Right lobe of liver (tissue), 6 donors: ENCODE measurements at regions not wholly inside any gene's neighbourhood (a gene's known extent, or its start where the extent isn't known, plus 50 kb on each side); places are given as distances from the start of the nearest gene placed in this dataset.

Experiments used
- ATAC-seq, 4 donors: fragments of 200-7000 bp; cut with Tn5 transposase; one replicate each; pipeline ENCODE4 v1.9.1; 2020; ENCODE audit warnings: mild to moderate bottlenecking in 4 of 4, moderate library complexity in 4 of 4
- DNase-seq, 3 donors: peaks; one replicate each; pipeline ENCODE4 v3.0.0-alpha.2; 2020
- H3K27ac ChIP-seq, 3 donors: fragments of 200-600 bp; one replicate each; pipeline ENCODE4 v1.8.0; 2022
- H3K27me3 ChIP-seq, 2 donors: fragments of 200-600 bp; one replicate each; pipeline ENCODE4 v1.8.0; 2022
- H3K36me3 ChIP-seq, 4 donors: fragments of 200-600 bp; sonication (generic) in 1 of 4; one replicate each; pipeline versions ENCODE4 v1.5.1 to v1.8.0; 2017 to 2022; ENCODE audit warnings: control low read depth in 1 of 4
- H3K4me1 ChIP-seq, 4 donors: fragments of 200-600 bp; sonication (generic) in 1 of 4; one replicate each; pipeline versions ENCODE4 v1.5.1 to v1.8.0; 2017 to 2022; ENCODE audit warnings: control low read depth in 1 of 4
- H3K4me3 ChIP-seq, 3 donors: fragments of 200-600 bp; one replicate each; pipeline ENCODE4 v1.8.0; 2022
- H3K9me3 ChIP-seq, 4 donors: fragments of 200-600 bp; sonication (generic) in 1 of 4; one replicate each; pipeline versions ENCODE4 v1.5.1 to v1.8.0; 2017 to 2022; ENCODE audit warnings: control low read depth in 1 of 4
- CTCF ChIP-seq, 4 donors: fragments of 200-600 bp in 3 of 4; fragments of 450-650 bp in 1 of 4; IDR thresholded peaks; one replicate each; pipeline versions ENCODE4 v1.5.1 to v1.8.0; 2016 to 2022; ENCODE audit warnings: antibody characterized with exemption in 4 of 4, mild to moderate bottlenecking in 2 of 4
- POLR2A ChIP-seq: fragments of 450-650 bp; IDR thresholded peaks from one replicate; pipeline ENCODE4 v1.6.1; 2017; ENCODE audit warnings: antibody characterized with exemption, mild to moderate bottlenecking
- WGBS: methylation state at CpG from one replicate; pipeline ENCODE4 v1.1.6; 2018; ENCODE audit warnings: low coverage, low lambda C conversion rate; ENCODE audit not compliant: insufficient coverage; ENCODE audit errors: missing lambda C conversion rate; 5-methylcytosine and 5-hydroxymethylcytosine counted together
- intact Hi-C, 2 donors: fragments of 100-400 bp; cut with DNase I; formaldehyde crosslinking; loops; one replicate each; pipeline versions ENCODE4 v1.11.2 to v1.14.1; 2022
- donor health status: DM: no; HTN: yes; CAD: no.
- donor health status: DM: no; HTN: no; CAD: no.
- donor health status: DM: no; HTN: no; CAD: no.
- donor health status: DM: no; HTN: yes; CAD: no.
- donor health status: DM: no; HTN: yes; CAD: no.

- Histone ChIP-seq H3K9me3 (no peaks in the 10 kb centered on the region), H3K36me3 (no peaks in the 10 kb centered on the region), H3K27me3 (no peaks in the 10 kb centered on the region), H3K4me1 (no peaks in the 10 kb centered on the region), H3K4me3 (no peak overlapping the region), H3K27ac (no peak overlapping the region)
- intact Hi-C loops: no loop called here
- no peak for TF ChIP-seq POLR2A
- TF ChIP-seq CTCF (IDR thresholded peaks at IDR 0.05): no peak
- DNase-seq: no peak
- no peak for ATAC-seq
- 64% methylated on average over 2 of the region's 2 CpGs for WGBS
Measured at GRCh38 chr4:17065821-17066220, 167.4 kb upstream of the LDB2 start.

- 52% methylated on average over 4 of the region's 4 CpGs for WGBS
- no peak overlapping the region for H3K4me3 ChIP-seq
- ATAC-seq (no peak), DNase-seq (no peak)
- no peaks in the 10 kb centered on the region for H3K9me3 ChIP-seq
- H3K27ac ChIP-seq: no peak overlapping the region
- H3K4me1 ChIP-seq: no peaks in the 10 kb centered on the region
- H3K36me3 ChIP-seq: no peaks in the 10 kb centered on the region
- no peaks in the 10 kb centered on the region for H3K27me3 ChIP-seq
- no peak for TF ChIP-seq POLR2A
- TF ChIP-seq CTCF (IDR thresholded peaks at IDR 0.05): no peak
- intact Hi-C loops: no loop called here
Measured at GRCh38 chr4:17064959-17065358, 166.5 kb upstream of the LDB2 start.

GRCh38 chr4:17063888-17064287 is 165.4 kb upstream of the LDB2 start:
- DNase-seq: no peak
- no peak overlapping the region for H3K4me3 ChIP-seq
- no peaks in the 10 kb centered on the region for H3K36me3 ChIP-seq
- no peak for ATAC-seq
- intact Hi-C loops: no loop called here
- TF ChIP-seq POLR2A: no peak
- no peak for TF ChIP-seq CTCF (IDR thresholded peaks at IDR 0.05)
- no peaks in the 10 kb centered on the region for H3K9me3 ChIP-seq
- no peaks in the 10 kb centered on the region for H3K27me3 ChIP-seq
- no peaks in the 10 kb centered on the region for H3K4me1 ChIP-seq
- WGBS: 30% methylated on average over 3 of the region's 3 CpGs
- H3K27ac ChIP-seq: no peak overlapping the region

GRCh38 chr4:17060230-17060629 is 161.8 kb upstream of the LDB2 start:
- no peaks in the 10 kb centered on the region for H3K4me1 ChIP-seq
- TF ChIP-seq POLR2A (no peak), CTCF (IDR thresholded peaks at IDR 0.05) (no peak)
- H3K9me3 ChIP-seq: no peaks in the 10 kb centered on the region
- 65% methylated on average over 2 of the region's 4 CpGs for WGBS
- DNase-seq (no peak), ATAC-seq (no peak)
- no peak overlapping the region for H3K4me3 ChIP-seq
- intact Hi-C loops: no loop called here
- no peak overlapping the region for H3K27ac ChIP-seq
- no peaks in the 10 kb centered on the region for H3K27me3 ChIP-seq
- no peaks in the 10 kb centered on the region for H3K36me3 ChIP-seq
